Left renal cortex interstitium (tissue), 4 donors: ENCODE measurements at regions not wholly inside any gene's neighbourhood (a gene's known extent, or its start where the extent isn't known, plus 50 kb on each side); places are given as distances from the start of the nearest gene placed in this dataset.
"Not testable (repeated sequence)": the region's sequence is repeated elsewhere in the genome, so short reads cannot be mapped to it uniquely, and the experiment has no call there.

Experiments used
- DNase-seq, 4 donors: peaks; one replicate each; pipeline ENCODE4 v3.0.0-alpha.2; 2013; ENCODE audit warnings: low read depth in 4 of 4, low spot score in 2 of 4, missing footprints in 1 of 4

GRCh38 chr3:124132813-124133212 lies 140.9 kb upstream of the ROPN1 start:
- no peak for DNase-seq

GRCh38 chr3:124133366-124133940 lies 141.5 kb upstream of the ROPN1 start:
- no peak for DNase-seq

GRCh38 chr3:124137216-124137615 lies 145.3 kb upstream of the ROPN1 start:
- DNase-seq, result no peak

- no peak for DNase-seq
Measured at GRCh38 chr3:124138148-124138547, 146.2 kb upstream of the ROPN1 start.

GRCh38 chr3:124140746-124141145 lies 148.8 kb upstream of the ROPN1 start:
- no peak for DNase-seq

GRCh38 chr3:124142389-124142970 lies 150.6 kb upstream of the ROPN1 start:
- DNase-seq, result peak in 3 of 4 donors; percentile 13 to 40 (median 32)

- no peak for DNase-seq
Measured at GRCh38 chr3:124143047-124143446, 151.1 kb upstream of the ROPN1 start.

- DNase-seq, result no peak
Measured at GRCh38 chr3:124144035-124144814, 152.3 kb upstream of the ROPN1 start.

GRCh38 chr3:124147429-124147828 lies 155.5 kb upstream of the ROPN1 start:
- DNase-seq, result no peak

GRCh38 chr3:124147946-124148345 lies 156.0 kb upstream of the ROPN1 start:
- no peak for DNase-seq

GRCh38 chr3:124149081-124149480 lies 157.2 kb upstream of the ROPN1 start:
- DNase-seq, result no peak

GRCh38 chr3:124149771-124150170 lies 157.8 kb upstream of the ROPN1 start:
- DNase-seq, result no peak

- not testable (repeated sequence) for DNase-seq
Measured at GRCh38 chr3:124152891-124153290, 161.0 kb upstream of the ROPN1 start.

GRCh38 chr3:124156866-124157712 lies 165.2 kb upstream of the ROPN1 start:
- DNase-seq, result no peak

GRCh38 chr3:124157748-124158147 lies 165.8 kb upstream of the ROPN1 start:
- DNase-seq, result no peak

- DNase-seq, result no peak
Measured at GRCh38 chr3:124158168-124158881, 166.4 kb upstream of the ROPN1 start.

- DNase-seq, result no peak
Measured at GRCh38 chr3:124161448-124161847, 169.5 kb upstream of the ROPN1 start.

- DNase-seq, result no peak
Measured at GRCh38 chr3:124163689-124164088, 171.8 kb upstream of the ROPN1 start.

- no peak for DNase-seq
Measured at GRCh38 chr3:124168271-124168670, 176.3 kb upstream of the ROPN1 start.

- no peak for DNase-seq
Measured at GRCh38 chr3:124172283-124172682, 180.4 kb upstream of the ROPN1 start.
